ENCODE measurements at regions not wholly inside any gene's neighbourhood (a gene's known extent, or its start where the extent isn't known, plus 50 kb on each side); places are given as distances from the start of the nearest gene placed in this dataset.
A peak's percentile ranks its signal among the peaks of the same experiment; 100 is the strongest.

- no peak overlapping the region for H3K4me3 ChIP-seq (ENCODE audit: control insufficient read depth, low read depth, low read length)
- TF ChIP-seq, protein P1, sequence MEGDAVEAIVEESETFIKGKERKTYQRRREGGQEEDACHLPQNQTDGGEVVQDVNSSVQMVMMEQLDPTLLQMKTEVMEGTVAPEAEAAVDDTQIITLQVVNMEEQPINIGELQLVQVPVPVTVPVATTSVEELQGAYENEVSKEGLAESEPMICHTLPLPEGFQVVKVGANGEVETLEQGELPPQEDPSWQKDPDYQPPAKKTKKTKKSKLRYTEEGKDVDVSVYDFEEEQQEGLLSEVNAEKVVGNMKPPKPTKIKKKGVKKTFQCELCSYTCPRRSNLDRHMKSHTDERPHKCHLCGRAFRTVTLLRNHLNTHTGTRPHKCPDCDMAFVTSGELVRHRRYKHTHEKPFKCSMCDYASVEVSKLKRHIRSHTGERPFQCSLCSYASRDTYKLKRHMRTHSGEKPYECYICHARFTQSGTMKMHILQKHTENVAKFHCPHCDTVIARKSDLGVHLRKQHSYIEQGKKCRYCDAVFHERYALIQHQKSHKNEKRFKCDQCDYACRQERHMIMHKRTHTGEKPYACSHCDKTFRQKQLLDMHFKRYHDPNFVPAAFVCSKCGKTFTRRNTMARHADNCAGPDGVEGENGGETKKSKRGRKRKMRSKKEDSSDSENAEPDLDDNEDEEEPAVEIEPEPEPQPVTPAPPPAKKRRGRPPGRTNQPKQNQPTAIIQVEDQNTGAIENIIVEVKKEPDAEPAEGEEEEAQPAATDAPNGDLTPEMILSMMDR (conservative IDR thresholded peaks at IDR 0.05; ENCODE audit: control insufficient read depth, insufficient read depth, low read depth, low read length): no peak
- no peak for DNase-seq (ENCODE audit: low read depth)
Measured at GRCh38 chr15:69828181-69828828, 269.4 kb downstream of the TLE3 start.

GRCh38 chr15:69829974-69830373 is 267.7 kb downstream of the TLE3 start:
- TF ChIP-seq, protein P1 (conservative IDR thresholded peaks at IDR 0.05; ENCODE audit: control insufficient read depth, insufficient read depth, low read depth, low read length): no peak
- no peak overlapping the region for H3K4me3 ChIP-seq (ENCODE audit: control insufficient read depth, low read depth, low read length)
- DNase-seq (ENCODE audit: low read depth): no peak

DNA sequence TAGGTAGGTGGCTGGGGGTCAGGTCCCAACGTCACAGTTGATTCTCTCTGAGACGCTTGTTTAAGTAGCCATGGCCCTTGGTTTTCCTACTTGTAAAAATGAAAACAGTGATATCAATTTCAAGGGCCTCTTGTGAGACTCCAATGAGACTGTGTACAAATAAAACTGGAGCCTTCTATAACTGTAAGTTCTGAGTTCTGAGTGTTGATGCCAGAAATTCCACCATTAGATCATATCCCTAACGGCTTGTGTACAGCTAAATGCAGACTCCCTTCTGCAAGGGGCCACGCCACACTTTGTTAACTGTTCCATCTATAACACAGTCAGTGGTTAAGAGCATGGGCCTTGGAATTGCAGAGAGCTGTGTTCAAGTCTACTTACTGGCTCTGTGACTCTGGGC is 267.3 kb downstream of the TLE3 start:
- DNase-seq (ENCODE audit: low read depth): no peak
- TF ChIP-seq, protein P1 (conservative IDR thresholded peaks at IDR 0.05; ENCODE audit: control insufficient read depth, insufficient read depth, low read depth, low read length): no peak
- H3K4me3 ChIP-seq (ENCODE audit: control insufficient read depth, low read depth, low read length): no peak overlapping the region

GRCh38 chr15:69830876-69831275 is 266.8 kb downstream of the TLE3 start:
- TF ChIP-seq, protein P1 (conservative IDR thresholded peaks at IDR 0.05; ENCODE audit: control insufficient read depth, insufficient read depth, low read depth, low read length): no peak
- DNase-seq (ENCODE audit: low read depth): peak; percentile 20
- H3K4me3 ChIP-seq (ENCODE audit: control insufficient read depth, low read depth, low read length): no peak overlapping the region

DNA sequence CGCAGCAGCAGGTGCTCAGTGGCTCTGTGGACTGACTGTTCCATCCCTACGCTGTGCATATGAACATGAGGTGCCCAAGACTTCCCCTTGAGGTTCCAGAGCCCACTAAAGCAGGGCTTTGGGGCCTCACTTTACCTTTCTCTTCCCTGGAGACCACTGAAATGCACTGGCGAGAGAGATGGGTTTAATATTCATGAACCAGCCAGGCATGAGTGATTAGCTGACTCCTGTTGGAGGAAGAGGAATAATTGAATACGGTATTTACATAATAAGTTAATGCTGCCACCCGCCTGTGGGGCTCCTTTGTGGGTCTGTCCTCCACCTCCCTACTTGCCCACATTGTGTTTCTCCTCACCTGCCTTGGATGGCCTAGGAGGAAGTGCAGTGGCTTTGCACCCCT is 263.4 kb downstream of the TLE3 start:
- TF ChIP-seq, protein P1 (conservative IDR thresholded peaks at IDR 0.05; ENCODE audit: control insufficient read depth, insufficient read depth, low read depth, low read length): no peak
- no peak overlapping the region for H3K4me3 ChIP-seq (ENCODE audit: control insufficient read depth, low read depth, low read length)
- no peak for DNase-seq (ENCODE audit: low read depth)

- DNase-seq (ENCODE audit: low read depth): no peak
- no peak overlapping the region for H3K4me3 ChIP-seq (ENCODE audit: control insufficient read depth, low read depth, low read length)
- TF ChIP-seq, protein P1 (conservative IDR thresholded peaks at IDR 0.05; ENCODE audit: control insufficient read depth, insufficient read depth, low read depth, low read length): no peak
Measured at GRCh38 chr15:69834761-69835160, 263.0 kb downstream of the TLE3 start.

DNA sequence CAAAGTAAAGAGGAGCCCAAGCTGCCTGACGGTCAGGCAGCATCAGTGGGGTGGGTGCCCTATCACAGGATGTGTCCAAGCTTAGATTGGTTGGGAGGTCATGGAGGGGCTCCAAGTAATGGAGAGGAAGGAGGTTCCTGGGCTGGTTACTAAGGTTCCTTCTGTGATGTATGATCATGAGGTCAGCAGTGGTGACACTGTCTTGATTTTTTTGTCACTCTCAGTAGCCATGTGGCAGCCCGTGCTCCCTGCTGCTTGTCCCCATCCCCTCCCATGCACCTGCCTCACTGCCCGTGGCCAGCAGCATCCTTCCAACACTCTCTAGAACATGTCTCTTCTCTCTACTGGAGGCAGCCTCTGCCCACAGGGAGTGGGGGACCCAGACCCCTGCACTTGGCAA is 261.7 kb downstream of the TLE3 start:
- H3K4me3 ChIP-seq (ENCODE audit: control insufficient read depth, low read depth, low read length): no peak overlapping the region
- no peak for DNase-seq (ENCODE audit: low read depth)
- TF ChIP-seq, protein P1 (conservative IDR thresholded peaks at IDR 0.05; ENCODE audit: control insufficient read depth, insufficient read depth, low read depth, low read length): no peak

Data from fibroblast of mammary gland (primary cell).